ENCODE measurements at regions not wholly inside any gene's neighbourhood (a gene's known extent, or its start where the extent isn't known, plus 50 kb on each side); places are given as distances from the start of the nearest gene placed in this dataset.
"Not testable (repeated sequence)": the region's sequence is repeated elsewhere in the genome, so short reads cannot be mapped to it uniquely, and the experiment has no call there.

GRCh38 chr13:73301622-73302021 is 242.8 kb downstream of the KLF5 start:
- TF ChIP-seq, protein P1, sequence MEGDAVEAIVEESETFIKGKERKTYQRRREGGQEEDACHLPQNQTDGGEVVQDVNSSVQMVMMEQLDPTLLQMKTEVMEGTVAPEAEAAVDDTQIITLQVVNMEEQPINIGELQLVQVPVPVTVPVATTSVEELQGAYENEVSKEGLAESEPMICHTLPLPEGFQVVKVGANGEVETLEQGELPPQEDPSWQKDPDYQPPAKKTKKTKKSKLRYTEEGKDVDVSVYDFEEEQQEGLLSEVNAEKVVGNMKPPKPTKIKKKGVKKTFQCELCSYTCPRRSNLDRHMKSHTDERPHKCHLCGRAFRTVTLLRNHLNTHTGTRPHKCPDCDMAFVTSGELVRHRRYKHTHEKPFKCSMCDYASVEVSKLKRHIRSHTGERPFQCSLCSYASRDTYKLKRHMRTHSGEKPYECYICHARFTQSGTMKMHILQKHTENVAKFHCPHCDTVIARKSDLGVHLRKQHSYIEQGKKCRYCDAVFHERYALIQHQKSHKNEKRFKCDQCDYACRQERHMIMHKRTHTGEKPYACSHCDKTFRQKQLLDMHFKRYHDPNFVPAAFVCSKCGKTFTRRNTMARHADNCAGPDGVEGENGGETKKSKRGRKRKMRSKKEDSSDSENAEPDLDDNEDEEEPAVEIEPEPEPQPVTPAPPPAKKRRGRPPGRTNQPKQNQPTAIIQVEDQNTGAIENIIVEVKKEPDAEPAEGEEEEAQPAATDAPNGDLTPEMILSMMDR (IDR thresholded peaks at IDR 0.05; ENCODE audit: insufficient read depth, low read depth, low read length) = not testable (repeated sequence)
- TF ChIP-seq EZH2 (IDR thresholded peaks at IDR 0.05; ENCODE audit: insufficient read depth, low read length) = not testable (repeated sequence)
